HG02884 (cell line): ENCODE measurements at regions not wholly inside any gene's neighbourhood (a gene's known extent, or its start where the extent isn't known, plus 50 kb on each side); places are given as distances from the start of the nearest gene placed in this dataset.
"Not testable (repeated sequence)": the region's sequence is repeated elsewhere in the genome, so short reads cannot be mapped to it uniquely, and the experiment has no call there.

ENCODE experiments used
- ATAC-seq: cut with Tn5 transposase; IDR thresholded peaks from one replicate; pipeline ENCODE4 v1.9.1; 2021; ENCODE audit warnings: mild to moderate bottlenecking, moderate library complexity; ENCODE audit not compliant: unreplicated experiment

DNA sequence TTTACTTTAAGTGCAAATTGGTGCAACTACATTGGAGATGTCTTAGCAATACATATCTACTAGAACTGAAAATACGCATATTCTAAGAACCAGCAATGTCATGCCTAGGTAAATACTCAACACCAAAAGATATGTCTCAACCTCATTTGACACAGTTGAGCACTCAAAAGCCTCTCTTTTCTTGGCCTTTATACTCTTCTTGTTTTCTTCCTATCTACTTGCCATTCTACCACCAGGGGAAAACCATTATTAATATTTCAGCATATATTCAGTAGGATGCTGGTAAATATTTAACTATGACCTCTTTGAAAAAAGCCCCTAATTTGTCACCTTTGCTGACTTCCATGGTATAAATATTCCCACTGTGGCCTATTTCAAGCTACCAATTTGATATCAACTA is 443.8 kb downstream of the LRRC70 start:
- no peak for ATAC-seq

DNA sequence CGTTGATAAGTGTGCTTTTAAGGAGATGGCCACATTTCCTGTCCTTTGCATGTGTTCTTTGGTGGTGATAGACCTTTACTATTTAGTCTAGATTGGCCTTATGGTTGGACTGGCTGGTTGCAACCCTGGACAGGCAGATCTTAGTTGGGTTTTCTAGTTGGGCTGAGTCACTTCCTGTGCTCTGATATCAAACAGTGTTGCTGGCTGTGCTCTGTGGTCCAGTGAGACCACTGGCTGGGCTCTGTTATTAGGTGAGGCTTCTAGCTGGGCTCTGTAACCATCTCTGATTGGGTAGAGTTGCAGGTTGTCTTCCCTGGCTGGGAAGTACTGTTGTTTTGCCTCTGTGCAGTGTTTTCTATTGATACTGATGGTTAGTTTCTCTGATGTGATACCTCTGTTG is 432.5 kb downstream of the LRRC70 start:
- no peak for ATAC-seq

DNA sequence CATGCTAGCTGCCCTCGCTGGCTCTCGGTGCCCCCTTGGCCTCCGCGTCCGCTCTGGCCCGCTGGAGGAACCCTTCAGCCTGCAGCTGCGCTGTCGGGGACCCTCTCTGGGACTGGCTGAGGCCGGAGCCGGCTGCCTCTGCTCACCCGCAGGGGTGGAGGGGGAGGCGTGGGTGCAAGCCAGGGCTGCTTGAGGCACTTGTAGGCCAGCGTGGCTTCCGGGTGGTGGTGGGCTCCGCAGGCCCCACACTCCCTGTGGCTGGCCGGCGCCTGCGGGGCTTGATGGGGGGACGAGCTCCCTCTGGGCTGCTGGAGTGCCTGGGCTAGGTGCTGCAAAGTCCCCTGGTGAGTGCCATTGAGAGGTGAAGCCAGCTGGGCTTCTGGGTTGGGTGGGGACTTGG is 429.6 kb downstream of the LRRC70 start:
- no peak for ATAC-seq

DNA sequence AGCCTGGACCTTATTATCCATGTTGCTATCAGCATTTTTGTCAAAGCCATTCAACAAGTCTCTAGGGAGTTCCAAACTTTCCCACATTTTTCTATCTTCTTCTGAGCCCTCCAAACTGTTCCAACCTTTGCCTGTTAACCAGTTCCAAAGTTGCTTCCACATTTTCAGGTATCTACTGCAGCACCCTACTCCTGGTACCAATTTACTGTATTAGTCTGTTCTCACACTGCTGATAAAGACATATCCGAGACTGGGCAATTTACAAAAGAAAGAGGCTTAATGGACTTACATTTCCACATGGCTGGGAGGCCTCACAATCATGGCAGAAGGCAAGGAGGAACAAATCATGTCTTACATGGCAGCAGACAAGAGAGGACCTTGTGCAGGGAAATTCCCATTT is 416.2 kb downstream of the LRRC70 start:
- not testable (repeated sequence) for ATAC-seq

DNA sequence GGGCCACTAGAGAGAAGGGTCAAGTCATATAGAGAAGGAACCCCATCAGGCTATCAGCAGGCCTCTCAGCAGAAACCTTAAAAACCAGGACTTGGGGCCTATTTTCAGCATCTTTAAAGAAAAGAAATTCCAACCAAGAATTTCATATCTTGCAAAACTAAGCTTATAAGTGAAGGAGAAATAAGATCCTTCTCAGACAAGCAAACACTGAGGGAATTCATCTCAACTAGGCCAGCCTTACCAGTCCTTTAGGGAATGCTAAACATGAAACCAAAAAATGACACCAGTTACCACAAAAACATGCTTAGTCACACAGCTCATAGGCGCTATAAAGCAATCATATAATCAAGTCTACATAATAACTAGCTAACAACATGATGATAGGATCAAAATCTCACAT is 407.1 kb downstream of the LRRC70 start:
- no peak for ATAC-seq

DNA sequence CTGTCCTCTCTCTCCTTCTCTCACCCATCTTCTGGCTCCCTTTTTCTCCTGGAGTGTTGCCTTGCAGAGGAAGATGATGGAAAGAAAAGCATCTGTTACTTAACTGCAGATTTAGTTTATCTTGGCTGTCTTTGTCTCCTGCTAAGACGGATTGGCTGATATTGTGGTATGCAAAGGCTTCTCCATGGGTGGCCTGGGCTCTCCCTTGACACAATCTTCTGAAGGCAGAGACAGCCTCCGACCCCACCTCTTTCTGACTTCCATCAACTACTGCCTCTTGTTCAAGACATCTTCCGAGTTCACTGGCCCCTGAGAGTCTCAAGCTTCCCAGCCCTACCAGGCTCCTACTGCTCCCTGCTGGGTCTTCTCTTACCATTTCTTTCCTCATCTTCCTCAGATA is 403.7 kb downstream of the LRRC70 start:
- no peak for ATAC-seq

DNA sequence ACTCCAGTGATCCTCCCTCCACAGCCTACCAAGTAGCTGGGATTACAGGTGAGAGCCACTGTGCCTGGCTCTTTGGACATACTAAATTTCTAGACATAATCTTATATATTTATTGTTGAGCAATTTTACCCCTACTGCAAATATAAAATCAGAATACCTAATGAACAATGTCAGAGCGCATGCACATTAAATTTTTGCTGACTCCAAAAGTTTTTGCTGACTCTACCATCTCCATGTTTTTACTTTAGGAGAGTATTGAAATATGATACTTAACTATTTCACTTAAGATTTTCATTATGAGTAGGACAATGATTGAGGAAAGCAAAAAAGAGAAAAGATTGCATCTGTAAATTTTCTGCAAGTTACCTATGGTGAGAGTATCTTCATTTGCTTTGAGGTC is 402.3 kb downstream of the LRRC70 start:
- ATAC-seq = no peak

DNA sequence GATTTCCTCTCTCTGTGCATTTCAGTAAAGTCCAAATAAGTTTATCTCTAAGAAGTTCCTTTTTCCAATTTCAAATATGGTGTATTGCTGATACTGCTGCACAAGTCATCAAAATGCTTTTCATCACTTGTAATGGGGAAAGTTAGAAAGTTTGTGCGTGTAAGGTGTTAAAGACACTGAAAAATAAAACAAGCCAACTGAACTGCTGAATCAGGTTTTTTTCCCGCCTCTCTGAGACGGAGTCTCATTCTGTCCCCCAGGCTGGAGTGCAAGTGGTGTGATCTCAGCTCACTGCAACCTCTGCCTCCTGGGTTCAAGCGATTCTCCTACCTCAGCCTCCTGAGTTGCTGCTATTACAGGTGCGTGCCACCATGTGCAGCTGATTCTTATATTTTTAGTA is 400.9 kb downstream of the LRRC70 start:
- no peak for ATAC-seq

DNA sequence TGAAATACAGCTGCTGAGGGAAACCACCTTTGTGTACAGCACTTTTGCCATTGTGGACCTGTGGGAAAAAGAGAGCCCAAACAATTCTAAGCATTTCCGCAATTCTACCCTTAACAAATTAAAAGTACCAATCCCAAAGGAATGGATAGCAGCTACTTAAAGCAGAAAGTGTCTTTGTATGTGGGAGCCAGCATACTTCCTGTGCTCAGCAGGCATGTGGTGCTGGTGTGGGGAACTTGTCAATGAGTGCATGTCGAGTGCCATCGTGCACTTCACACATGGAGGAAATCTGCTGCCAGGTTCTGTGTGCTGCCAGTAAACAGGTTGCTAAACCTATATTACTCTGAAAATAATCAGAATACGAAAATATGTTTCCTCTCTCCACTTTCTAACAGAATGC is 399.0 kb downstream of the LRRC70 start:
- no peak for ATAC-seq

DNA sequence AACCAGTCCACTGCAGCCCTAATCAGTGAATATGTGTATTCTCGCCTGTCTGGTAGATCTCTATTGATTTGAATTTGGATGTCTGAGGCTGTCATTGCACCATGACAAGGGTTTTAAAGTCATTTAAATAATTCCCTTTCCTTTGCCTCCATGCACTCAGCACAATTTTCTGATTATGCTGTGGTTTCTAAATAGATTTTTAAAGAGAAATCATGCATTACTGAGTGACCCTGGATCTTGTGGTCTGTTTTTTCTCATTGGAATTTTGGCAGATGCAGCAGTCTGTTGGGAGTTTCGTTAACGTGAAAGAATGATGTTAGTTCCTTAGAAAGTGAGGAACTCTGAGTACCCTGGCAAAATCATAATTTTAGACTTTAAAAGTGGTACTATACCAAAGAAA is 396.0 kb downstream of the LRRC70 start:
- ATAC-seq = no peak

DNA sequence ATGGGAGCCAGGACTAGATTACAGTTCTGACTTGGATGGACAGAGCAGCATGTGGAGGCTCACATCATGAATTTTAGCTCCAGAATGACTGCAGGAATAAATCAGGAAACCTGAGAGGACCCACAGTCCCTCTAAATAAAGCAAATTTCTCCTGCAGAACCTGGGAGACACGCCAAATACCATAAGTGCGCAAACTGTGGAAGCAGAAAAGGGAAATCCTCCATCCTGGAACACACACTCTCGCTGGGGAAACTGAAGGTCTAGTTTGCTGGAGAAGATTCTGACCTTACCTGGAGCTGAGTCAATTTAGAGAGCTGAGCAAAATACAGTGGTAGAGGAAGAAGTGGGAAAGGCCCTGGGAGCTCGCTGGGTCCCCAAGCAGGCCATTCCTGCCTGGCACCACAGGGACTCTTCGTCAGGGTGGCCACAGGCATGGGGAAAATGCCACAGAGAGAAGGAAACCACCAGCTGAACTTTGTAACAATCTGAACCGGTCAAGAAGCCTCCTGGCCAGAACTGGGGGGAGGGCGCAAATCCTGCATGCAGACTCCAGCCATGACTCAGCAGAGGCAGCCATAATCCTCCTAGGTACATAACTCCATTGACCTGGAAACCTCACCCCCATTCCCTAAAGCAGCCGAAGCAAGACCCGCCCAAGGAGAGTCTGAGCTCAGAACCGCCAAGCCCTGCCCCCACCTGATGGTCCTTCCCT is 390.9 kb downstream of the LRRC70 start:
- ATAC-seq = no peak

DNA sequence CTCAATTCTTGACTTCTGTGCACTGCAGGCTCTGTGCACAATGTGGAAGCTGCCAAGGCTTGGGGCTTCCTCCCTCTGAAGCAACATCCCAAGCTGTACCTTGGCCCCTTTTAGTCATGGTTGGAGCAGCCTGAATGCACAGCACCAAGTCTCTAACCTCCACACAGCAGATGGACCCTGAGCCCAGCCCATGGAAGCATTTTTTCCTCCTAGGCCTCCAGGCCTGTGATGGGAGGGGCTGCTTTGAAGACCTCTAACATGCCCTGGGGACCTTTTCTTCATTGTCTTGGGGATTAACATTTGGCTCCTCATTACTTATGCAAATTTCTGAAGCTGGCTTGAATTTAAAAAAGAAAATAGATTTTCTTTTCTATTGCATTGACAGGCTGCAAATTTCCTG is 385.8 kb downstream of the LRRC70 start:
- ATAC-seq = no peak

DNA sequence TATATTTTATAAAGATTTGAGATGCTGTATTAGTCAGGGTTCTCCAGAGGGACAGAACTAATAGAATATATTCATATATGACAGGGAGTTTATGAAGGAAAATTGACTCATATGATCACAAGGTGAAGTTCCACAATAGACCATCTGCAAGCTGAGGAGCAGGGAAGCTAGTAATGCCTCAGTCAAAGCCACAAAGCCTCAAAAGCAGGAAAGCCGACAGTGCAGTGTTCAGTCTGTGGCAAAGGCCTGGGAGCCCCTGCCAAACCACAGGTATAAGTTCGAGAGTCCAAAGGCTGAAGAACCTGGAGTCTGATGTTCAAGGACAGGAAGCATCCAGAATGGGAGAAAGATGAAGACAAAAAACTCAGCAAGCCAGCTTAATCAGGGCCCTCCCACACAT is 382.2 kb downstream of the LRRC70 start:
- ATAC-seq = no peak

DNA sequence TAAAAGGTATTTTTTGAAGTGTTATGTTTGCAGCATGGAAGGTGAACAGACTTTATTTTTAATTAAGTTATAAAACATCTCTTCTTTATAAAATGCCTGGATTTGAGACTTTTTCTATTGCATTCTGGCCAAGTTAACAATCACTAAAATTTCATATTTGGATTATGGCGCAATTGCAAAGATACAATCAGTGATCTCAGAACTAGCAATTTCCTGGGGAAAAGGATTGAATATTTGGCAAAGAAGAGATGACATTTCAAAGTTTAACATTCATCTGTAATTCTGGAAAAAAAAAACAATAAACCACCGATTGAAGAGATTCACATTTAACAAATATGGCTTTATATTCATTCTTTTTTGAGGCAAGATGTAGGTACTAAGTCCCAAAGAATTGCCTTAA is 378.0 kb downstream of the LRRC70 start:
- no peak for ATAC-seq

DNA sequence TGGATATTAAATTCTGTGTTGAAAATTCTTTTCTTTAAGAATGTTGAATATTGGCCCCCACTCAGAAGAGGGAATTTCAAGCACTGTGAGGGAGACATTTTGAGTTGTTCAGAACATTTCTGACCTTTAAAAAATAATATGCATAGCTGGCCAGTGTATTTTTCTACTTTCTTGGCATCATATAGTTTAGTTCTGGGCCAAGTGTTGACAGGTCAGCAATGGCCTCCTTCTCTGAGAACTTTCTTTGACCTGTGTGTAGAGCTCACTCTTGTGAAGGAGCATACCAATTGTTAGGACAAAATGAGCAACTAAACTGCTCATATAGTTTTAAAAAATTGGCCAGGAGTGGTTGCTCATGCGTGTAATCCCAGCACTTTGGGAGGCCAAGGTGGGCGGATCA is 376.0 kb downstream of the LRRC70 start:
- no peak for ATAC-seq

DNA sequence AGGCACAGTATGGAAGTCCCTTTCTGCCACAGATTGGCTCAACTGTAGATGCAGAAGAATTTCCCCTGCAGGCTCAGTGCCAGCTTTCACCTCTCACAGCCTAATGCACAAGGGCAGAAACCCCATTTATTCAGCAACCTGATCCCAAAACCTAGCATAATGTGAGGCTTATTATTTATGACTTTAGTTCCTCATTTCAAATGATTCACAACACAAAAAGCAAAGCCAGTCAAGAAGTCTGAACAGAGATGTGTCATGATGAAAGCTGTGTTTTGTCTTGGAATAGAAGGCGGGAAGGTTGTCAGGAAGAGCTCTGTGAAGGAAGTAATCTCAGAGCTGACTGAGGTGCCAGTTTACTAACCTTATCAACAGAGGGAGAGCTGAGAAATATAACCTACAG is 369.7 kb downstream of the LRRC70 start:
- no peak for ATAC-seq

DNA sequence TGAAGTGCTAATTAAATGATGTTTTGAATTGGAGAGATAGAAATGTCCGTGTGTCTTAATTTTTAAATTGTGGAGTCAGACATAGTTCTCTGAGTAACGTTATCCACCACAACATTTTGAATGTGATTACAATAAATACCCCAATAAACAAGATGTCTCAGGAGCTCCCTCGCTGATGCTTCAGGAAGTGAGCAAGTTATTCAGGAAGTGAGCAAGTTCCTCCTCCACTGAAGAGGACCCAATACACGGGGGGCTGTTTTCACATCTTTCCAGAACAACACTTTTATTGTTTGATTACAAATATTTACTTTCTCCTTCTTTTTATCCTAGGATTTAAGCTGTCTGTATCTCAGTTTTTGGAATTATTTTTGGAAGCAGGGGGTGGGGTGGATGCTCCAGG is 363.8 kb downstream of the LRRC70 start:
- ATAC-seq = no peak

DNA sequence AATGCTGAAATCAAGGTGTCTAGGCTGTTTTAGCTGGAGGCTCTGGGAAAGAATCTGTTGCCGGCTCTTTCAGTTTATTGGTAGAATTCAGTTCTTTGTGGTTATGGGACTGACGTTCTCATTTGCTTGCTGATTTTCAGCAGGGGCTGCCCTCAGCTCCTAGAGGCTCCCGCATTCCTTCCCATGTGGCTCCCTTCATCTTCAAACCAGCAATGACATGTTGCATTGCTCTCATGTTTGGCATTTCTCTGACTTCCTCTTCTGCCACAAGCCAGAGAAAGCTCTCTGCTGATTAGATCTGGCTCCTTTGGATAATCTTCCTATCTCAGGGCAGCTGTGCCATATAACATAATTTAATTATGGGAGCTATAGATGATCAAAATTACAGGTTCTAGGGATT is 360.3 kb downstream of the LRRC70 start:
- no peak for ATAC-seq

DNA sequence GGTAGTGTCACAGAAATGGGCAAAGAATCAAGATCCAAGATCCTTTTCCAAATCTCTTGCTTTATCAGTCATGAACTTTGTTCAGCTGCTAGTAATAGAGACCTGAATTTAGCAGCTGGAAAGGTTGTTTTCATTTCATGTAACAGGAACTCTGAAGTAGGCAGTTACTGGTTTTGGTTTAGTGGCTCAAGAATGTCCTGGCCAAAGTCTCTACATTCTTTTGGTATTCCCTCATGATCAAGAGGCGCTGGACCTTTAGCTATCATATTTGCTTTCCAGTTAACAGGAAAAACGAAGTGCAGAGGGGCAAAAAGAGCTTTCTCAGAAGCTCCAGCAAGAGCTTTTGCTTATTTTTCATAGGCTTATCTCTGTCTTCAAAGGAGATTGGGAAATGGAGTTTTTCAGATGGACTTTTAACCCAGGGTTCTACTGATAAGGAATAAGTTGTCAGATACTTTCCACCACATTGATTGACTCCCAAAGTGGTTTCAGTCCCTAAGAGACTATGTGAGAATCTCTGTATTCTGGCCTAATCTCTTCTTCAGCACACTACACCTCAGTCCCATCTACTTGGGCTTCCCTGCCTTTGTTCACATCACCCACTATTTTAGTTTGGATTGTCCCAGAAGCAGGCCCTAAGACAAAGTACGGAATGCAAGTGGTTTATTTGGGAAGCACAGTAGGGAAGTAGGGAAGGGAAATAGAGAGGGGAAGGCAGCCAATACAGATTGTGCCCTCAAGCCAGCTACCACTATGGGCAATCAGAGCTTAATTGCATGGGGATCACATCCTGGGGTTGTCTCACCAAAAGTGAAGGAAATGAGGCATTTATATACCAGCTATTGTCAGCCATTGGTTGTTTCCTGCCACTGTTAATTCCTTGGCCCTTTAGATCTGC is 359.3 kb downstream of the LRRC70 start:
- no peak for ATAC-seq

DNA sequence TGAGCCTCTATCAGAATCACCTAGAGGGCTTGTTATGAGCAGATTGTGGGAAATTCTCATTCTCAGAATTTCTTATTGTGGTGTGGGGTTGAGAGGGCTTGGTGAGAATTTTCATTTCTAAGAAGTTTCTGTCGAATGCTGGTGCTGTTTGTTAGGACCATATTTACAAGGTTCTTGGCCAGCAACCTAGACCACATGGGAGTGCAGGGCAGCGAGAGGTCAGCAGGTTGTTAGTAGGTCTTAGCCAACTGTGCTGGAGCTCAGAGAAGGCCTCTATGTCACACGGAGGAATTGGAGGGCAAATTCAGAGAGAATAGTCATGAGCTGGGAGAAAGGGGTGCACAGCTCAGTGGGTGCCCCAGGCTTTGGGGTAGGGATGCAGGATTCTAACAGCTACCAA is 357.0 kb downstream of the LRRC70 start:
- no peak for ATAC-seq

DNA sequence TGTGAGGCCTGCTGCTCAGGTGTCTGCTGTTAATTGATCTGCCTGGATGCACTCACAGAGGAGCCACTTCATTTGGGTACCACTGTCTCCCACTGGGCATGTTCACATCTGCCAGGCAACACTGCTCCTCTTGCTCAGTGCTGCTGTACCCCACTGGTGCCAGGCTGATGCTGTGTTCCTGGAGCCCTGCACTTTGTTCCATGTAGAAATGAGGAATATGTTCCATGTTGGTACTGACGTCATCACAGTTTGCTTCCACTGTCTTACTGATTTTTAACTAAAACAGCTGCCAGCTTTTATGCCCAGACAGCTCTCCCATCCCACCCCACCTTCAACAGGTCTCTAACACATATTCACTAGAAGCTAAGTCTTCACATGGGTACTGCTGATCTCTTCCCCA is 355.7 kb downstream of the LRRC70 start:
- ATAC-seq = no peak

DNA sequence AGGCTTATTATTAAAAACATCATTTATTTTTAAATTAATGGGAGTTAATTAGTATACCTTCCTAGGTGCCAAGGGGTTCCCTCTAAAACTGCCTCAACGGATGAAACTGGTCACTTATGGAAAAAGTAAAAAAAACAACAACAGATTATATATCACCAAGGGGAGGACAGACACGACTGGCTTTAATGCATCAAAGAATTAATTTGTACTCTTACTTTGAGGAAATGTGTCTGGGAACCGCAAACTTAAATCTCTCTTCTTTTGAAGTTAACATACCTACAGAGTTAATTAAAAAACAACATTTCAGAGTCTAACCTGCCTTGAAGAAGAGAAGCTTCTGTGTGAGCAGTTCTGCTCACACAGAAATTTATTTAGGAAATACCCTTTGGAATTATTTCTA is 354.6 kb downstream of the LRRC70 start:
- no peak for ATAC-seq
